ENCODE measurements at regions not wholly inside any gene's neighbourhood (a gene's known extent, or its start where the extent isn't known, plus 50 kb on each side); places are given as distances from the start of the nearest gene placed in this dataset.

- Histone ChIP-seq H3K4me1 (no peaks in the 10 kb centered on the region), H3K27me3 (no peaks in the 10 kb centered on the region), H3K27ac (no peak overlapping the region), H3K9me3 (no peaks in the 10 kb centered on the region), H3K36me3 (no peaks in the 10 kb centered on the region), H3K4me3 (no peak overlapping the region)
- 95% methylated on average over 13 of the region's 14 CpGs for WGBS
- no peak for DNase-seq (ENCODE audit: low spot score in 2 of 2)
- TF ChIP-seq POLR2A (IDR thresholded peaks at IDR 0.05) (no peak), POLR2AphosphoS5 (IDR thresholded peaks at IDR 0.05) (no peak)
Measured at GRCh38 chr4:64174247-64174882, 234.9 kb downstream of the TECRL start.

GRCh38 chr4:64166365-64166764, 242.9 kb downstream of the TECRL start:
- H3K36me3 ChIP-seq: no peaks in the 10 kb centered on the region
- WGBS: 23% methylated on average over 3 of the region's 3 CpGs

GRCh38 chr4:64158648-64159326, 250.5 kb downstream of the TECRL start:
- Histone ChIP-seq H3K4me3 (no peak overlapping the region), H3K27ac (no peak overlapping the region), H3K36me3 (no peaks in the 10 kb centered on the region), H3K4me1 (no peaks in the 10 kb centered on the region), H3K9me3 (no peaks in the 10 kb centered on the region), H3K27me3 (no peaks in the 10 kb centered on the region)
- TF ChIP-seq POLR2AphosphoS5 (IDR thresholded peaks at IDR 0.05): no peak
- TF ChIP-seq CTCF (IDR thresholded peaks at IDR 0.05): peak in 1 of 2 donors; percentile 70
- DNase-seq (ENCODE audit: low spot score in 2 of 2): no peak
- WGBS: 19% methylated on average over 7 of the region's 7 CpGs

More at GRCh38 chr4:64166365-64166764, 242.9 kb downstream of the TECRL start:
- no peak overlapping the region for H3K27ac ChIP-seq
- DNase-seq (ENCODE audit: low spot score in 2 of 2): no peak
- no peak overlapping the region for H3K4me3 ChIP-seq
- no peaks in the 10 kb centered on the region for H3K9me3 ChIP-seq
- peaks cover 2% of the 10 kb centered on the region for H3K4me1 ChIP-seq
- no peak for TF ChIP-seq EP300 (IDR thresholded peaks at IDR 0.05)
- TF ChIP-seq POLR2AphosphoS5 (IDR thresholded peaks at IDR 0.05): no peak
- no peak for TF ChIP-seq POLR2A (IDR thresholded peaks at IDR 0.05)
- no peaks in the 10 kb centered on the region for H3K27me3 ChIP-seq

- no peak overlapping the region for H3K4me3 ChIP-seq
- no peaks in the 10 kb centered on the region for H3K4me1 ChIP-seq
- 93% methylated on average over 2 of the region's 2 CpGs for whole genome bisulfite sequencing
- H3K27ac ChIP-seq: no peak overlapping the region
- no peaks in the 10 kb centered on the region for H3K36me3 ChIP-seq
- DNase-seq (ENCODE audit: low spot score in 2 of 2): no peak
- no peaks in the 10 kb centered on the region for H3K27me3 ChIP-seq
- no peak for TF ChIP-seq POLR2AphosphoS5 (IDR thresholded peaks at IDR 0.05)
- TF ChIP-seq CTCF (IDR thresholded peaks at IDR 0.05): no peak
- no peak for TF ChIP-seq POLR2A (IDR thresholded peaks at IDR 0.05)
- no peak for TF ChIP-seq EP300 (IDR thresholded peaks at IDR 0.05)
- no peaks in the 10 kb centered on the region for H3K9me3 ChIP-seq
Measured at GRCh38 chr4:64157397-64157796, 251.9 kb downstream of the TECRL start.

GRCh38 chr4:64156253-64156652, 253.0 kb downstream of the TECRL start:
- no peaks in the 10 kb centered on the region for H3K36me3 ChIP-seq
- H3K9me3 ChIP-seq: no peaks in the 10 kb centered on the region
- TF ChIP-seq POLR2AphosphoS5 (IDR thresholded peaks at IDR 0.05): no peak
- TF ChIP-seq EP300 (IDR thresholded peaks at IDR 0.05): no peak
- TF ChIP-seq CTCF (IDR thresholded peaks at IDR 0.05): no peak
- TF ChIP-seq POLR2A (IDR thresholded peaks at IDR 0.05): no peak
- H3K4me3 ChIP-seq: no peak overlapping the region
- no peaks in the 10 kb centered on the region for H3K4me1 ChIP-seq
- H3K27me3 ChIP-seq: no peaks in the 10 kb centered on the region
- no peak for DNase-seq (ENCODE audit: low spot score in 2 of 2)
- no peak overlapping the region for H3K27ac ChIP-seq

- H3K4me3 ChIP-seq: no peak overlapping the region
- DNase-seq (ENCODE audit: low spot score in 2 of 2): no peak
- 69% methylated on average over 3 of the region's 3 CpGs for WGBS
Measured at GRCh38 chr4:64146030-64146429, 263.2 kb downstream of the TECRL start.

More at GRCh38 chr4:64146030-64146429, 263.2 kb downstream of the TECRL start:
- H3K4me1 ChIP-seq: peaks cover 11% of the 10 kb centered on the region
- no peaks in the 10 kb centered on the region for H3K27me3 ChIP-seq
- TF ChIP-seq EP300 (IDR thresholded peaks at IDR 0.05): no peak
- no peak for TF ChIP-seq POLR2A (IDR thresholded peaks at IDR 0.05)
- TF ChIP-seq POLR2AphosphoS5 (IDR thresholded peaks at IDR 0.05): no peak
- TF ChIP-seq CTCF (IDR thresholded peaks at IDR 0.05): no peak
- H3K27ac ChIP-seq: no peak overlapping the region
- H3K36me3 ChIP-seq: no peaks in the 10 kb centered on the region
- no peaks in the 10 kb centered on the region for H3K9me3 ChIP-seq
